Suppressor macrophage treated with lipopolysaccharide for 1 hour (primary cell): ENCODE measurements at regions not wholly inside any gene's neighbourhood (a gene's known extent, or its start where the extent isn't known, plus 50 kb on each side); places are given as distances from the start of the nearest gene placed in this dataset.
"Not testable (repeated sequence)": the region's sequence is repeated elsewhere in the genome, so short reads cannot be mapped to it uniquely, and the experiment has no call there.

ENCODE experiments used
- DNase-seq, 3 donors: peaks; one replicate each; pipeline ENCODE4 v3.0.0-alpha.2; 2020 to 2022

DNA sequence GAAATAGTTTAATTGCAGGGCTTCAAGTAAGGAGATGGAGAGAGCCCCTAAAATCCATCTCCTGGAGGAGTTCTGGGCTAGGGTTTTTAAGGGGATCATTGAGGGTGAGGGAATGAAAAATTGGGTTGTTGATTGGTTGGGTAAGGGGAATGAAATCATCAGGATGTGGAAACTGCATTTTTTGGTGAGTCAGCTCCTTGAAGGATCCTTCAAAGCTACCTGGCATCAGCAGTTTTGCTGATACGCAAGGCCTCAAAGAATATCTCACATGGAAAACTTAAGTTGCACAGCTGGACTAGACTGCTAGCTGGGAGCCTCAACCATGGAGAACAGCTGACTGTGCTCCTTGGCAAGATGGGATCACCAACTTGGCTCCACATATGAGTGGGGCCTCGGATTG is 136.7 kb downstream of the FGF10 start:
- no peak for DNase-seq

DNA sequence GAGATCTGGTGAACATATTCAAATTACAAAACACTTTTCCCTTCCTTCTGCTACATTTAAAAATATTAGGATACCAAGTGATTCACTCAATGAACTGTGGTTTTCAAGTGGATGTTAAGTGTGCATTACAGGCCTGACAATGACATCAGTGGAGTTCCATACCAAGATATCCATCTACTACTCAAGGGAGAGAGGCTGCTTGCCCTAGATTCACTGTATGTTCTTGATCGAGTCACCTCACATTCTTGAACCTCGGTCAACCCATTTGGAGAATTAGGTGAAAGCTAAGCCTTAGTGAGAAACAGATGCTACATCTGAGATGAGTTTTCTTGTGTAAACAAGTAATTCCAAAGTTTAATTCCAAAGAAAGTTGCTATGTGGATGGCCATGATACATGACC is 142.2 kb downstream of the FGF10 start:
- DNase-seq: no peak

DNA sequence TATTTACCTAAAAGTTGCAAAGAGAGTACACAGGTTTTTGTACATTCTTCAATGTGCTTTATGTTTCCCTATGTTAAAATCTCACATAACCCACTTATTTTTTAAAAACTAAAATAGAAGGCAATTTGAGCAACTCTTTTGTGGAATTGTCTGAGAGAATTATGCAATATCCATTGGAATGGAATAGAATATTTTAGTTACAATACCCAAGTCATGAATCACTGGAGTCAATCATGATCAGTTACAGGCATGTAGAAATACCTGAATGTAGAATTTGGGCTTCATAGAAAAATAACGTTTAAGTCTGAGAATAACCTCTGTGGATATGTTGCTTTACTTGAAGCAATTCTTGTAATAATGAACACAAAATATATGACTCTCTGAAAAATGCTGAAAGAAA is 143.3 kb downstream of the FGF10 start:
- no peak for DNase-seq

DNA sequence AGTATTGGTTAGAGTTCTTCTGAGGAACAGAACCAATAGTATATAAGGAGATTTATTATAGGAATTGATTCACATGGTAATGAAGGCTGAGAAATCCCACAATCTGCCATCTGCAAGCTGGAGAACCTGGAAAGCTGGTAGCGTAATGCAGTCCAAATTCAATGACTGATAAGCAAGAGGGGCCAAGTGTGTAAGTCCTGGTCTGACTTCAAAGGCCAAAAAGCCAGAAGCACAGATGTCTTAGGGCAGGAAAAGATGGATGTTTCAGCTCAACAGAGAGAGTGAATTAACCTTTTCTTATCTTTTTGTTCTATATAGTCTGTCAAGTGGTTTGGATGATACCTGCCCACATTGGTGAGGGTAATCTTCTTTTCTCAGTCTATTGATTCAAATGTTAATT is 146.4 kb downstream of the FGF10 start:
- DNase-seq: no peak

DNA sequence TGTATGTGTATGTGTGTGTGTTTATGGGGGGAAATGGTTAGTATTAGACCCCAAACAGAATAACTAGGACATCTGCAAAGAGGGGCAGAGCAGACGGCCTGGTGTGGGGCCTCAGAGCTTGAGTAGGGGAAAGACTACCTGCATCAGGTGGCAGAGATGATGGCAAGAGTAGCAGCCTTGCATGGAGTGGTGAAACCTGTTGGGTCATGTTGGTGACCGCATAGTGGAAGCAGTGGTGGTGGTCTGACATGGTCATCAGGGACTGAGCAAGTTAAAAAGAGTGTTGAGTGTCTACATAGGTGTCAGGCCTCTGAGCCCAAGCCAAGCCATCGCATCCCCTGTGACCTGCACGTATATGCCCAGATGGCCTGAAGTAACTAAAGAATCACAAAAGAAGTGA is 153.2 kb downstream of the FGF10 start:
- no peak for DNase-seq

DNA sequence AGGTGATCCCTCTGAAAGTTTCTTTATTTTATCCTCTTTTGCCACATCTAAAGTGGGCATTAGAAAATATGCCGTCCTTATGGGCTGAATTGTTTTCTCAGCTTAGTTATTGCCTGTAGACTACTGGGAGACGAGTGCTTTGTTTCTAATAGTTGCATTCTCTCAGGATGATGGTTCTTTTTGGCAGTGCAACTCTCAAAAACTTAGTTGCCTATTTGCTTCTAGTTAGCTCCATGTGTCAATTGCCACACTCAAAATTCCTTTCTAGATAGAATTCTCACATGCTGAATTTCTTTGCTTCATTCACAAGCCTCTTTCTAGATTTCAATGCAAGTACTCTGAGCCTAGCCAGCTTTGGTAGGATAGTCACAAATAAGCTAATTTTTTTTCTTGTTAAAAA is 155.5 kb downstream of the FGF10 start:
- DNase-seq: no peak

DNA sequence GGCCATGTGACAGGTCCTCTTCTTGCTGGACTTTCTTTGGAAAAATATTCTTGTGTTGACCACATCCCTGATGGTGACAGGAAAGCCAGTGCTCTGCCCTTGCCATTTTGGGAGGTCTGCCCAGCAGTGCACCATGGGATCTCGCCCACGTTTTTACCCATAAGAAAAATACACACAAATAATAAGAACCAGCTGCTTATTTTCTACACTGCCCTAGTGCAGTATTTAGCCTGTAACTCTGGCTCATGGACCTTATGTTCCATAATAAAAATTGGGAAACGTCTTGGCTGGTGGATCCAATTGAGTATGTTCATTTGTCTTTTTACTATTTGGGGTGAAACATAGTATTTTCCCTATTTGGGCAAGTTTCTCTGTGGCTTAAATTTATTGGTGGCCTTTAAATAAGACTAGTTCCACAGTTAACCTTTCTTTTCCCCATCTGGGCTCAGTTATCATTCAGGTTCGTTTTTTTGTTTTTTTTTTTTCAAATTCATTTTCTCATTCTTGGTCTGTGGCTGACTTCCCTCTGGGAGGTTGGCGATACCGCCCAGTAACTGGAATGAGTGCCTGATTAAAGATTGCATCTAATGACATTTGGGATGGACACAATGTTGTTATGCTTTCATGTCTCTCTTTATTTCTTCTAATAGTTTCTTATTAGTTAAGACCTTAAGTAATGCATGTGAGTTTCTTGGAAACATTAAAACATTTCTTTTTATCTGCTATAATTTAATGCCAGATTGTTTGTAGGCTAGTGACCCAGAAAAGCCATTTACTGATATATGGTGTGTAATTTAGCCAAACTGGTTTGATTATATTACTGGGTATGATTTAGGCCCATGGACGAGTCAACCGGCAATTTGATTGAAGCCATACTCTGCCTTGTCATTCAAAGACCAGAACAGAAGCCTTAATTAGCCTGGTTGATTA is 163.7 kb downstream of the FGF10 start:
- DNase-seq: no peak

DNA sequence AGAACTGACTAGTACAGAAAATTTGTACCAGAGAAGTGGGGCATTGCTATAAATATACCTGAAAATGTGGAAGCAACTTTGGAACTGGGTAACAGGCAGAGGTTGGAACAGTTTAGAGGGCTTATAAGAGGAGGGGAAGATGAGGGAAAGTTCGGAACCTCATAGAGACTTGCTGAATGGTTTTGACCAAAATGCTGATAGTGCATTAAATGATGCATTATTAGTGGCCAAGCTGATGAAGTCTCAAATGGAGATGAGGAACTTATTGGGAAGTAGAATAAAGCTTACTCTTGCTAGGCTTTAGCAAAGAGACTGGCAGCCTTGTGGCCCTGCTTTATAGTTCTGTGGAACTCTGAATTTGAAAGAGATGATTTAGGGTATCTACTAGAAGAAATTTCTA is 189.8 kb downstream of the FGF10 start:
- no peak for DNase-seq

DNA sequence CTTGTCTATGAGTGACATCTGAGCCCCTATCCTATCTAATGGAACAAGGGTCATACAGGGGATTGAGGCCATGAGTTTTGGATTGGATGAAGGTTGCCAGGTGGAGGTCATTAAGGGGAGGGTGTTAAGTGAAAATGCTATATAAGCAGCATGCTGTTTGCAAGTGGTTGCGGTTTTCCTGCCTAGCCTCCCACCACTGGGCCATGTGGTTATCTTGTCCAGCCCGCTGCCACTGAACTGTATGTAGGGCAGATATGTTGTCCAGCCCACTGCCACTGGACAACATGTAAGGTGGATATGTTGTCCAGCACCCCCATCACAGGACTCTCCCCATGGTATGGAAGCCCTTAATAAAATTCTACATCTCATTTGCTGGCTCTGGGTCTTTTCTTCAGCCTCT is 200.0 kb downstream of the FGF10 start:
- DNase-seq: no peak

DNA sequence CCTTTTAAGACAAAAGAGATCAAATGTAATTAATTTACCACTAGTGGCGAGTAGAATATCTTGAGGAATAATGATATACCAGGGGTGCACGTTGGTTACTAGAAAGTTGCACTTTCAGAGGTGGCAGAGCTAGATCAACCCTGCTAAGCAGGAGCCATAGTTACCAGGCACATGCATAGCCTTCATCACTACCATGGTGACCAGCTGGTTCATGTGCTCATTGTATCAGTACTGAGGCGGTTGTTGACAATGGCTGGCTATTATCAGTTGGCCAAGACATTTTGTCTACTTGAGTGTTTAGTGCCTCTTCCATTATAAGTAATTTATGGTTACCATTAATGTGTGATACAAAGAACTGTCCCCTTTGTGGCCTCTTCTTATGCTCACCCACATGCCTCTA is 201.2 kb downstream of the FGF10 start:
- no peak for DNase-seq

DNA sequence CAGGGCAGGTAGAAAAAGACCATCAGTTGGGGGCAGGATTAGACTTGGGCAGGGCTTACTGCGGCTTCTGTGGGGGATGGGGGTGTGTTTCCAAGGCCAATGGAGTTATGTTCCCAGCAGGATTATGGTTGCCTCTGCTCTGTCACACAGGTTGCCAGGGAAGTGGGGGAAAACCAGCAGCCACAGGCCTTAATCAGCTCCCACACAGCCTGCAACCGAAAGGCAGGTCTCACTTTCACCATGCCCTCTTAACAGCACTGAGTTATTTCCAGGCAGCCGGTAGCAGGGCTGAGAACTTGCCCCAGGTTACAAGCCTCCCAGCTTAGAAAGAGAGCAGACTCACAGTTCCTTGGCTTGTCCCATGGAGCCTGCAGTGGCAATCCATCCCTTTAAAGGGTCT is 205.5 kb downstream of the FGF10 start:
- DNase-seq: no peak

DNA sequence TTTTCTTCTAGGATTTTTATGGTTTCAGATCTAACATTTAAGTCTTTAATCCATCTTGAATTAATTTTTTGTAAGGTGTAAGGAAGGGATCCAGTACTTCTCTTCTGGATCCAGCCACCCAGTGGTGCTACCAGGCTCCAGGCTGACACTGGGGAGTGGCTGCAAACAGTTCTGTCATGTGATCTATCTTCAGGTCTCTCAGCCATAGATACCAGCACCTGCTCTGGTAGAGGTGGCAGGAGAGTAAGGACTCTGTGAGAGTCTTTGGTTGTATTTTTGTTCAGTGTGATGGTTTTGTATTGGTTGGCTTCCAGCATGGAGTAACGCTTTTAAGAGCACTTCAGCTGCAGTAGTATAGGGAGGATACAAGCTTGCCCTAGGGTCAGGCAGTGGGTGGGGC is 205.9 kb downstream of the FGF10 start:
- no peak for DNase-seq

DNA sequence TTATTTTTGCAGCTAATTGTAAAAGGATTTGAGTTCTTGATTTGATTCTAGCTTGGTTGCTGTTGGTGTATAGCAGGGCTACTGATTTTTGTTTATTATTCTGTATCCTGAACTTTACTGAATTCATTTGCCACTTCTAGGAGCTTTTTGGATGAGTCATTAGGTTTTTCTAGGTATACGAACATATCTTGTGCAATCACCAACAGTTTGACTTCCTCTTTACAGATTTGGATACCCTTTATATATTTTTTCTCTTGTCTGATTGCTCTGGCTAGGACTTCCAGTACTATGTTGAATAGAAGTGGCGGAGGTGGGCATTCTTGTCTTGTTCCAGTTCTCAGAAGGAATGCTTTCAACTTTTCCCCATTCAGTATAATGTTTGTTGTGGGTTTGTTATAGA is 210.8 kb downstream of the FGF10 start:
- no peak for DNase-seq

DNA sequence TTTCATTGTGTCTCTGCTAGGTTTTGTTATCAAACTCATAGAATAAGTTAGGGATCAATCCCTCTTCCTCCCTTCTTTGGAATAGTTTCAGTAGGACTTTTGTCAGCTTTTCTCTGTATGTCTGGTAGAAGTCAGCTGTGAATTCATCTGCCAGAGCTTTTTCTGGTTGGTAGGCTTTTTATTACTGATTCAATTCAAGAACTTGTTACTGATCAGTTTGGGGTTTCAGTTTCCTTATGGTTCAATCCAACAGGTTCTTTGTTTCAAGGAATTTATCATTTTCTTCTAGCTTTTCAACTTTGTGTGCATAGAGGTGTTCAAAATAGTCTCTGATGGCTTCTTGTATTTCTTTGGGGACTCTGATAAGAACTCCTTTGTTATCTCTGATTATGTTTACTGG is 221.7 kb downstream of the FGF10 start:
- no peak for DNase-seq

DNA sequence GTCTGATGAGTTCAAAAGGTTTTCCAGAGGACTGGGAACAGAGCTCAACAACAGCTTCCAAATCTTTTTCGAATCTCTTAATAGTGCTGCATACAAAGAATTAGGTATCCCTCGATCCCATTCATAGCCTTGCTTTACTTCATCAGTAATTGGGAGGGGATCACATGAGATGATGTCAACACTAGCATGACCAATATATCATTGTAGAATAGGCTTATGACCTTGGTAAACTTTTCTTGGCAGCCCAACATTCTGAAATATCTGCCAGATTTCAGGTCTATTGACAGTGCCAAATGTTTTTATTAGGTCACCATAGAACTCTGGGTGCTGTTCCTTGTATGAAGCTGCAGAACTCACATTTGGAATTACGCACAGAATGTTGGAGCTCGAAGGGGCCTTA is 228.9 kb downstream of the FGF10 start:
- DNase-seq: no peak

DNA sequence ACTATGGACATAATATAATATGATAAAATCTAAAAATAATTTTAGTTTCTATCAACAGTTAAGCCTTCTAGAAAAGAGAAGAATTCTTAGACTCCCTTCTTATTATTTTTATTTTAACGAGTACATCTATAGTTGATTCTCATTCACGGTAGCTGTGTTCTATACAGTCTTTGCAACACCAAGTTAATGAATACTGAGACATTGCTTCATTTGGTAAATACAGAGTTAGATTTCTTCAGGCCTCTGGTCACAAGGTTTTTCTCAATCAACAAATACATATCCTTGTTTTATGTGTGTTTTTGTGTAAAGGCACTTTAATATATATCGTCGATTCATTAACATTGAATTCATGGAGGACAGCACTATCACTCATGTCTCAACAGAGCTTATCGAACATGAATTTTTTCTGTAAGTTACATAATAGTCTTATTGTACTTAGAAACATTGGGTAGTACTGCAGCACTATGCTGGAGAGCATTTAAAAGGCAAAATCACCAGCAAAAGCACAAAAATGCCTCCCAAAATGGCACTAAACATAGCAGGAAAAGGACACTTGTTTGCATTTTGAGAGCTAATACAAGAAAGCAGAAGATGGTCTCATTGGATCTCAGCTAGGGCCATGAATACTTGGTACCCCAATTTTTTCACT is 239.0 kb downstream of the FGF10 start:
- DNase-seq: no peak

DNA sequence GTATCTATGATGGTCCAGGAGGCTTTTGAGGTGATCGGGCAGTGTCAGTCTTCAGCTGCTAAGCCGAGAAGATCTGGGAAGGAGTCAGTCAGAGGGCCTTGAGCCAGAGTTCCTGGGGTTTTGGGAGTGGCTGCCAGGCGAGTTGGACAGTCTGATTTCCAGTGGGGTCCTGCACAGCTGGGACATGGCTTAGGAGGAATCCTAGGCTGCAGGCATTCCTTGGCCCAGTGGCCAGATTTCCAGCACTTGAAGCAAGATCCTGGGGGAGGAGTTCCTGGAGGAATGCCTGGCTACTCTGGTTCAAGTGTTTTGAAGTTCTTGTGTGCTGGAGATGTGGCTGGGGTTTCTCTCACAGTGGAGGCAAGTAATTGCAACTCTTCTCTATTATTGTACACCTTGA is 271.3 kb downstream of the FGF10 start:
- not testable (repeated sequence) for DNase-seq

DNA sequence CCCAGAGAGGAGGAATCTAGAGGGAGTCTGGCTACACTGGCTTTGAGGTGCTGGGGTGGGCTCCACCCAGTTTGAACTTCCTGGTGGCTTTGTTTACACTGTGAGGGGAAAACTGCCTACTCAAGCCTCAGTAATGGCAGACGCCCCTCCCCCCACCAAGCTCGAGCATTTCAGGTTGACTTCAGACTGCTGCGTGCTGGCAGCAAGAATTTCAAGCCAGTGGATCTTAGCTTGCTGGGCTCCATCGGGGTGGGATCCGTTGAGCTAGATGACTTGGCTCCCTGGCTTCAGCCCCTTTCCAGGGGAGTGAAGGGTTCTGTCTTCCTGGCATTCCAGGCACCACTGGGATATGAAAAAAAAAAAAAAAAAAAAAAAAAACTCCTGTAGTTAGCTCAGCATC is 281.0 kb downstream of the FGF10 start:
- DNase-seq: not testable (repeated sequence)

DNA sequence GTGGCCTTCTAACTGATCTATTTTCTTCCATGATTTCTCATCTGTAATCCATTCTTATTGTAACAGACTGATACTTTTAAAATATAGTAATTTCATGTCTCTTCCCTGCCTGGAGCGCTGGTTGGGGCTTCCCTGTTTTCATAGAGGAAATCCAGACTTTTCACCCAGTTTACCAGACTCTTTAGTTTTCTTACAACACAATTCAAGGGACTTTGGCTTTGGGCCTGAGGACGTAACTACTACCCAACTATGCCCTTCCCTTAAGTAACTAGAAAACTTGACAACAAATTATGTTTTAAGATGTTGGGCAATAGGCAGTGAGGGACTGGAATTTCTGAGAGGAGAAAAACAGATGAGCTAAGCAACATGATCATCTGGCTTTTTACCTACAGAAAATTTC is 289.6 kb downstream of the FGF10 start:
- no peak for DNase-seq

DNA sequence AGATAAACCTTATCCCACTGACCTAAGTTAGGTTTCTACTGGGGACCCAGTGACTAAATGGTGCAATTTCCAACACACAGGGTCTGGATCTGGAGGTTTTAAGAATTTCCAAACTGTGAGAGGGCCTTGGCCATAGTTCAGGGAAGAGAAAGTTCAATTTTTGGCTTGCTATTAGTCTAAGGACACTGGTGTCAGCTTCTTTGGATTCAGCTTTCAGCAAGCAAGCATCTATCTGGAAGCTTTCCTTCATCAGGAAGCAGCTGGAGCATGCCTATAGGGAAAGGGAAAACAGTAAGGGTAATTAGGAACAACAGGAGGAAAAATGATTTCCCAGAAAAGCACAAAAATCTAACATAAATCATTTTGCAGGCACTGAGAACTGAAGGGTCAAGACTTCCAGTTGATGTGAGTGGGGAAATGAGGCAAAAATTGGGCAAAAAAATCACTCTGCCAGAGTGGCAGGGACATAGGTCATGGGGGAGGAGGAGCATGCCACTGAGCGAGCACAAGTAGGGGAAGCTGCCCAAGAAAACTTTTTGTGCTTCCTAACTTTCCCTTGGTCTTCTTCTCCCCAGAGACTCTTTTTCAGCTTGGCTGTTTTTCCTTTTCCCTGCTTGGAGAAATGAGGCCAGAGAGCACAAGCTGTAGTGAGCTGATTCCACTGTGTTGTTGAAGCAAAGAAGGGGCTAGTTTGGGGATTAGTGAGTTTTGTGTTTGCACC is 299.6 kb downstream of the FGF10 start:
- DNase-seq: no peak

DNA sequence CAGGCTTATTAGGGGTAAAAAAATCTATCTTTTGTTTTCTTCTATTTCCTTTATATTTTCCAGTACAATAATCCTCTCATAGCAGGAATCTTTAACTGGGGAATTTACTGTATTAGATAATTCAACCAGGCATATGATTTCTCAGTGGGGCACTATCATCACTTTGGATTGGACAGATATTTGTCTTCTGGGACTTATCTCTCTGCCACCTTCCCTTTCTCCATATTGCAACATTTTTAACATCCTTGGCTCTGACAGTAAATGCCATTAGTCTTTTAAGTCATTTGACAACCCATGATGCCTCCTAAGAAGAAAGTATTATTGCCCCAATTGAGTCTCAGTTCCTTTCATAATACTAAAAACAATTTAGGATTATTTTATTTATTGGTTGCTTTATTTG is 304.1 kb downstream of the FGF10 start:
- DNase-seq: no peak

DNA sequence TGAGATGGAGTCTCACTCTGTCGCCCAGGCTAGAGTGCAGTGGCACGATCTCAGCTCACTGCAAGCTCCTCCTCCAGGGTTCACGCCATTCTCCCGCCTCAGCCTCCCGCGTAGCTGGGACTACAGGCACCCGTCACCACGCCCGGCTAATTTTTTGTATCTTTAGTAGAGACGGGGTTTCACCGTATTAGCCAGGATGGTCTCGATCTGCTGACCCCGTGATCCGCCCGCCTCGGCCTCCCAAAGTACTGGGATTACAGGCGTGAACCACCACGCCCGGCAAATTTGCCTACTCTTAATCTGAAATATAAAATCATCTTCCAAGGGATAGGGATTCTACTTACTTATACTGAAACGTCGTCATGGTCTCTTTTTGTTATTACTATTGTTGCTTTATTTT is 314.7 kb downstream of the FGF10 start:
- not testable (repeated sequence) for DNase-seq

DNA sequence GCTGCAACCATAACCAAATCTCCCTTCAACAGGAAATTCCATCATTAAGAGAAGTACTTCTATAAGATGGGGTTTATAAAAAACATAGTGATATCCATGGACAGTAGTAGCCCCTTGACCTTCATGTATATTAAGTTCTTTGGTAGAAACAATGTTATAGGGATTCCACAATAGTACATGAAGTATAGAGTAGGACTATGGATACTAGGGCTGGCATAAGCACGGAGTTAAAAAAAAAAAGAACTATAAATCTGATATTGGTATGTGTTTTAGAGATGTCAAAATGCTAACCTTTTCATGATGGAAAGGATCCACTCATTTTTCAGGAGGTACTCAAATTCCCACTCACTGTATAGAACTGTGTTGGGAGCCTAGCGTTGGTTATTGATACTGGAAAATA is 337.6 kb downstream of the FGF10 start:
- no peak for DNase-seq
